Karpas-422 (cell line): ENCODE measurements at regions not wholly inside any gene's neighbourhood (a gene's known extent, or its start where the extent isn't known, plus 50 kb on each side); places are given as distances from the start of the nearest gene placed in this dataset.

Experiments
- DNase-seq: peaks from one replicate; pipeline ENCODE4 v3.0.0-alpha.2; 2015
- H2AFZ ChIP-seq: fragments of 200-600 bp; sonication (generic); 2 replicates; pipeline ENCODE4 v1.6.1; 2014; ENCODE audit warnings: antibody characterized with exemption, low read length, mixed read lengths
- H3K27ac ChIP-seq: fragments of 200-600 bp; sonication (generic); 2 replicates; pipeline ENCODE4 v1.5.1; 2014; ENCODE audit warnings: mild to moderate bottlenecking, low read length, moderate library complexity
- H3K27me3 ChIP-seq: fragments of 200-600 bp; sonication (generic); 2 replicates; pipeline ENCODE4 v1.6.1; 2014; ENCODE audit warnings: low read length, mixed read lengths
- H3K36me3 ChIP-seq: fragments of 200-600 bp; sonication (generic); 2 replicates; pipeline ENCODE4 v1.6.1; 2014; ENCODE audit warnings: low read length, mixed read lengths; ENCODE audit not compliant: insufficient read depth
- H3K4me1 ChIP-seq: fragments of 200-600 bp; sonication (generic); 2 replicates; pipeline ENCODE4 v1.6.1; 2014; ENCODE audit warnings: mild to moderate bottlenecking, low read length, mixed read lengths
- H3K4me2 ChIP-seq: fragments of 200-600 bp; sonication (generic); 2 replicates; pipeline ENCODE4 v1.6.1; 2014; ENCODE audit warnings: low read length, low read depth, mild to moderate bottlenecking; ENCODE audit not compliant: poor library complexity, severe bottlenecking
- H3K4me3 ChIP-seq: fragments of 200-600 bp; sonication (generic); 2 replicates; pipeline ENCODE4 v1.5.1; 2014; ENCODE audit warnings: mild to moderate bottlenecking, antibody characterized with exemption, low read length, mixed read lengths
- H3K79me2 ChIP-seq: fragments of 200-600 bp; sonication (generic); 2 replicates; pipeline ENCODE4 v1.6.1; 2014; ENCODE audit warnings: mild to moderate bottlenecking, low read length, mixed read lengths
- H3K9ac ChIP-seq: fragments of 200-600 bp; sonication (generic); 2 replicates; pipeline ENCODE4 v1.6.0; 2014; ENCODE audit warnings: low read length
- H3K9me2 ChIP-seq: fragments of 200-600 bp; sonication (generic), shearing (Covaris generic); replicated peaks from 2 replicates; pipeline ENCODE4 v1.6.0; 2014; ENCODE audit warnings: mild to moderate bottlenecking, low read length, moderate library complexity; ENCODE audit not compliant: insufficient read depth
- H3K9me3 ChIP-seq: fragments of 300-700, 200-600 bp; sonication (generic); 2 replicates; pipeline ENCODE4 v1.6.1; 2014; ENCODE audit warnings: low read length, mixed read lengths
- H4K20me1 ChIP-seq: fragments of 200-600 bp; sonication (generic); 2 replicates; pipeline ENCODE4 v1.6.1; 2014; ENCODE audit warnings: mild to moderate bottlenecking, antibody characterized with exemption, low read length, low read depth; ENCODE audit not compliant: insufficient read depth

GRCh38 chr18:22838221-22838620 is 94.9 kb upstream of the RBBP8 start:
- Histone ChIP-seq H3K4me1 (no peaks in the 10 kb centered on the region; the same call in 1 of the 2 replicates), H3K9ac (no peak overlapping the region), H3K4me2 (no peak overlapping the region), H3K9me2 (no peaks in the 10 kb centered on the region), H3K79me2 (no peaks in the 10 kb centered on the region), H3K27me3 (no peaks in the 10 kb centered on the region), H3K27ac (no peak overlapping the region), H3K36me3 (no peaks in the 10 kb centered on the region), H3K9me3 (no peaks in the 10 kb centered on the region), H3K4me3 (no peak overlapping the region), H4K20me1 (no peaks in the 10 kb centered on the region), H2AFZ (no peak overlapping the region)
- no peak for DNase-seq

- Histone ChIP-seq H3K36me3 (no peaks in the 10 kb centered on the region), H3K9me2 (no peaks in the 10 kb centered on the region), H3K4me1 (no peaks in the 10 kb centered on the region; the same call in 1 of the 2 replicates), H2AFZ (no peak overlapping the region), H3K27ac (no peak overlapping the region), H3K4me2 (no peak overlapping the region), H3K79me2 (no peaks in the 10 kb centered on the region), H3K4me3 (no peak overlapping the region), H3K9me3 (no peaks in the 10 kb centered on the region), H3K9ac (no peak overlapping the region), H4K20me1 (no peaks in the 10 kb centered on the region), H3K27me3 (no peaks in the 10 kb centered on the region)
- DNase-seq = no peak
These were observed 94.4 kb upstream of the RBBP8 start for GRCh38 chr18:22838639-22839277.

GRCh38 chr18:22839340-22839821 is 93.7 kb upstream of the RBBP8 start:
- Histone ChIP-seq H3K4me2 (no peak overlapping the region), H3K27me3 (no peaks in the 10 kb centered on the region), H3K79me2 (no peaks in the 10 kb centered on the region), H3K4me1 (no peaks in the 10 kb centered on the region; the same call in 1 of the 2 replicates), H2AFZ (no peak overlapping the region), H3K9ac (no peak overlapping the region), H3K27ac (no peak overlapping the region), H4K20me1 (no peaks in the 10 kb centered on the region), H3K4me3 (no peak overlapping the region), H3K36me3 (no peaks in the 10 kb centered on the region), H3K9me2 (no peaks in the 10 kb centered on the region), H3K9me3 (no peaks in the 10 kb centered on the region)
- no peak for DNase-seq

GRCh38 chr18:22840606-22841144 is 92.5 kb upstream of the RBBP8 start:
- Histone ChIP-seq H3K4me3 (no peak overlapping the region), H3K27ac (no peak overlapping the region), H2AFZ (no peak overlapping the region), H3K9ac (no peak overlapping the region), H3K27me3 (no peaks in the 10 kb centered on the region), H3K9me2 (no peaks in the 10 kb centered on the region), H3K4me1 (no peaks in the 10 kb centered on the region; the same call in 1 of the 2 replicates), H4K20me1 (no peaks in the 10 kb centered on the region), H3K4me2 (no peak overlapping the region), H3K9me3 (no peaks in the 10 kb centered on the region), H3K36me3 (no peaks in the 10 kb centered on the region), H3K79me2 (no peaks in the 10 kb centered on the region)
- no peak for DNase-seq

GRCh38 chr18:22841840-22842239 is 91.3 kb upstream of the RBBP8 start:
- no peaks in the 10 kb centered on the region for H4K20me1 ChIP-seq
- no peak for DNase-seq
- no peak overlapping the region for H3K27ac ChIP-seq
- no peak overlapping the region for H3K4me3 ChIP-seq
- H3K9me2 ChIP-seq = no peaks in the 10 kb centered on the region
- no peaks in the 10 kb centered on the region for H3K36me3 ChIP-seq
- H3K9ac ChIP-seq = no peak overlapping the region
- H3K79me2 ChIP-seq = no peaks in the 10 kb centered on the region
- no peaks in the 10 kb centered on the region for H3K27me3 ChIP-seq
- H2AFZ ChIP-seq = no peak overlapping the region
- H3K4me2 ChIP-seq = no peak overlapping the region
- no peaks in the 10 kb centered on the region; the same call in 1 of the 2 replicates for H3K4me1 ChIP-seq
- H3K9me3 ChIP-seq = no peaks in the 10 kb centered on the region

- no peak overlapping the region for H3K9ac ChIP-seq
- H3K27me3 ChIP-seq = no peaks in the 10 kb centered on the region
- no peaks in the 10 kb centered on the region for H3K9me3 ChIP-seq
- no peaks in the 10 kb centered on the region for H3K79me2 ChIP-seq
- H3K36me3 ChIP-seq = no peaks in the 10 kb centered on the region
- no peak overlapping the region for H2AFZ ChIP-seq
- H3K4me3 ChIP-seq = no peak overlapping the region
- H3K4me1 ChIP-seq = no peaks in the 10 kb centered on the region
- no peak for DNase-seq
- no peaks in the 10 kb centered on the region for H4K20me1 ChIP-seq
- no peaks in the 10 kb centered on the region for H3K9me2 ChIP-seq
- no peak overlapping the region for H3K27ac ChIP-seq
- H3K4me2 ChIP-seq = no peak overlapping the region
These were observed 88.9 kb upstream of the RBBP8 start for GRCh38 chr18:22844190-22844589.

GRCh38 chr18:22844628-22845027 is 88.5 kb upstream of the RBBP8 start:
- no peaks in the 10 kb centered on the region for H3K79me2 ChIP-seq
- H3K27me3 ChIP-seq = no peaks in the 10 kb centered on the region
- H3K36me3 ChIP-seq = no peaks in the 10 kb centered on the region
- no peak overlapping the region for H3K9ac ChIP-seq
- H3K9me2 ChIP-seq = no peaks in the 10 kb centered on the region
- no peak overlapping the region for H3K27ac ChIP-seq
- no peak overlapping the region for H3K4me3 ChIP-seq
- H3K9me3 ChIP-seq = no peaks in the 10 kb centered on the region
- H4K20me1 ChIP-seq = no peaks in the 10 kb centered on the region
- H3K4me1 ChIP-seq = no peaks in the 10 kb centered on the region
- DNase-seq = no peak
- H3K4me2 ChIP-seq = no peak overlapping the region
- H2AFZ ChIP-seq = no peak overlapping the region

GRCh38 chr18:22846088-22846683 is 86.9 kb upstream of the RBBP8 start:
- no peaks in the 10 kb centered on the region for H3K9me2 ChIP-seq
- H4K20me1 ChIP-seq = no peaks in the 10 kb centered on the region
- H2AFZ ChIP-seq = no peak overlapping the region
- H3K36me3 ChIP-seq = no peaks in the 10 kb centered on the region
- no peak overlapping the region for H3K9ac ChIP-seq
- H3K4me2 ChIP-seq = no peak overlapping the region
- H3K27me3 ChIP-seq = no peaks in the 10 kb centered on the region
- H3K4me1 ChIP-seq = no peaks in the 10 kb centered on the region
- DNase-seq = peak; percentile 50
- no peak overlapping the region for H3K27ac ChIP-seq
- H3K79me2 ChIP-seq = no peaks in the 10 kb centered on the region
- no peaks in the 10 kb centered on the region for H3K9me3 ChIP-seq
- H3K4me3 ChIP-seq = no peak overlapping the region
